GM23338 (cell line): ENCODE measurements at regions not wholly inside any gene's neighbourhood (a gene's known extent, or its start where the extent isn't known, plus 50 kb on each side); places are given as distances from the start of the nearest gene placed in this dataset.

Experiments
- CREB1 ChIP-seq: fragments of 250-450 bp; sonication (Bioruptor Pico); IDR thresholded peaks from 2 replicates; pipeline ENCODE4 v1.5.0; 2020; ENCODE audit warnings: low read depth, mild to moderate bottlenecking, moderate library complexity
- CTCF ChIP-seq, 2 experiments: fragments of 200-600 bp in 1 of 2; sonication (generic) in 1 of 2; conservative IDR thresholded peaks; 2 replicates each; pipeline versions ENCODE4 v1.5.1 to v1.6.1; 2016 to 2017; ENCODE audit warnings: antibody characterized with exemption in 2 of 2, low read depth in 2 of 2, mild to moderate bottlenecking in 2 of 2, moderate library complexity in 1 of 2
- EZH2 ChIP-seq: fragments of 200-600 bp; sonication (generic); IDR thresholded peaks from one replicate; pipeline ENCODE4 v1.8.0; 2017; ENCODE audit warnings: antibody characterized with exemption, mild to moderate bottlenecking, low read depth; ENCODE audit not compliant: unreplicated experiment
- EZH2phosphoT487 ChIP-seq: fragments of 200-600 bp; sonication (generic); IDR thresholded peaks from one replicate; pipeline ENCODE4 v1.8.1; 2018; ENCODE audit warnings: antibody characterized with exemption; ENCODE audit not compliant: unreplicated experiment
- JUNB ChIP-seq: IDR thresholded peaks from one replicate; pipeline ENCODE4 v1.6.1; 2016; ENCODE audit warnings: antibody characterized with exemption; ENCODE audit not compliant: unreplicated experiment
- NANOG ChIP-seq: IDR thresholded peaks from 2 replicates; pipeline ENCODE4 v1.6.1; 2016; ENCODE audit warnings: antibody characterized with exemption, borderline replicate concordance
- POLR2AphosphoS5 ChIP-seq: IDR thresholded peaks from 2 replicates; pipeline ENCODE4 v1.6.1; 2016; ENCODE audit warnings: antibody characterized with exemption, low read depth
- STAT1 ChIP-seq: IDR thresholded peaks from one replicate; pipeline ENCODE4 v1.6.1; 2016; ENCODE audit warnings: antibody characterized with exemption; ENCODE audit not compliant: unreplicated experiment
- ZNF114 ChIP-seq: fragments of 250-450 bp; sonication (Bioruptor Pico); IDR thresholded peaks from 2 replicates; pipeline ENCODE4 v1.5.0; 2020; ENCODE audit warnings: mild to moderate bottlenecking, moderate library complexity
- ZNF331 ChIP-seq: fragments of 250-450 bp; sonication (Bioruptor Pico); IDR thresholded peaks from 2 replicates; pipeline ENCODE4 v1.5.0; 2020; ENCODE audit warnings: low read depth, mild to moderate bottlenecking, moderate library complexity
- TF ChIP-seq, protein P1 (sequence below): IDR thresholded peaks from one replicate; pipeline ENCODE4 v1.6.1; 2018; ENCODE audit warnings: antibody characterized with exemption; ENCODE audit not compliant: unreplicated experiment

GRCh38 chr9:135410831-135411473 lies 68.6 kb upstream of the PPP1R26 start:
- TF ChIP-seq CTCF (conservative IDR thresholded peaks at IDR 0.05; ENCODE audit: low read depth in 2 of 2) (peak; percentile 15 to 41; a peak in 3 of 4 replicates), POLR2AphosphoS5 (no peak), EZH2phosphoT487 (no peak), CREB1 (no peak), EZH2 (no peak), JUNB (no peak), STAT1 (no peak), NANOG (no peak), ZNF114 (no peak), ZNF331 (CRISPR knock-in tag) (no peak)
- TF ChIP-seq, protein P1, sequence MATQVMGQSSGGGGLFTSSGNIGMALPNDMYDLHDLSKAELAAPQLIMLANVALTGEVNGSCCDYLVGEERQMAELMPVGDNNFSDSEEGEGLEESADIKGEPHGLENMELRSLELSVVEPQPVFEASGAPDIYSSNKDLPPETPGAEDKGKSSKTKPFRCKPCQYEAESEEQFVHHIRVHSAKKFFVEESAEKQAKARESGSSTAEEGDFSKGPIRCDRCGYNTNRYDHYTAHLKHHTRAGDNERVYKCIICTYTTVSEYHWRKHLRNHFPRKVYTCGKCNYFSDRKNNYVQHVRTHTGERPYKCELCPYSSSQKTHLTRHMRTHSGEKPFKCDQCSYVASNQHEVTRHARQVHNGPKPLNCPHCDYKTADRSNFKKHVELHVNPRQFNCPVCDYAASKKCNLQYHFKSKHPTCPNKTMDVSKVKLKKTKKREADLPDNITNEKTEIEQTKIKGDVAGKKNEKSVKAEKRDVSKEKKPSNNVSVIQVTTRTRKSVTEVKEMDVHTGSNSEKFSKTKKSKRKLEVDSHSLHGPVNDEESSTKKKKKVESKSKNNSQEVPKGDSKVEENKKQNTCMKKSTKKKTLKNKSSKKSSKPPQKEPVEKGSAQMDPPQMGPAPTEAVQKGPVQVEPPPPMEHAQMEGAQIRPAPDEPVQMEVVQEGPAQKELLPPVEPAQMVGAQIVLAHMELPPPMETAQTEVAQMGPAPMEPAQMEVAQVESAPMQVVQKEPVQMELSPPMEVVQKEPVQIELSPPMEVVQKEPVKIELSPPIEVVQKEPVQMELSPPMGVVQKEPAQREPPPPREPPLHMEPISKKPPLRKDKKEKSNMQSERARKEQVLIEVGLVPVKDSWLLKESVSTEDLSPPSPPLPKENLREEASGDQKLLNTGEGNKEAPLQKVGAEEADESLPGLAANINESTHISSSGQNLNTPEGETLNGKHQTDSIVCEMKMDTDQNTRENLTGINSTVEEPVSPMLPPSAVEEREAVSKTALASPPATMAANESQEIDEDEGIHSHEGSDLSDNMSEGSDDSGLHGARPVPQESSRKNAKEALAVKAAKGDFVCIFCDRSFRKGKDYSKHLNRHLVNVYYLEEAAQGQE: no peak
